GM18508 (cell line): ENCODE measurements at regions not wholly inside any gene's neighbourhood (a gene's known extent, or its start where the extent isn't known, plus 50 kb on each side); places are given as distances from the start of the nearest gene placed in this dataset.

Experiments used
- ATAC-seq: cut with Tn5 transposase; IDR thresholded peaks from one replicate; pipeline ENCODE4 v1.9.1; 2021; ENCODE audit warnings: moderate number of reproducible peaks; ENCODE audit not compliant: insufficient read depth, unreplicated experiment

DNA sequence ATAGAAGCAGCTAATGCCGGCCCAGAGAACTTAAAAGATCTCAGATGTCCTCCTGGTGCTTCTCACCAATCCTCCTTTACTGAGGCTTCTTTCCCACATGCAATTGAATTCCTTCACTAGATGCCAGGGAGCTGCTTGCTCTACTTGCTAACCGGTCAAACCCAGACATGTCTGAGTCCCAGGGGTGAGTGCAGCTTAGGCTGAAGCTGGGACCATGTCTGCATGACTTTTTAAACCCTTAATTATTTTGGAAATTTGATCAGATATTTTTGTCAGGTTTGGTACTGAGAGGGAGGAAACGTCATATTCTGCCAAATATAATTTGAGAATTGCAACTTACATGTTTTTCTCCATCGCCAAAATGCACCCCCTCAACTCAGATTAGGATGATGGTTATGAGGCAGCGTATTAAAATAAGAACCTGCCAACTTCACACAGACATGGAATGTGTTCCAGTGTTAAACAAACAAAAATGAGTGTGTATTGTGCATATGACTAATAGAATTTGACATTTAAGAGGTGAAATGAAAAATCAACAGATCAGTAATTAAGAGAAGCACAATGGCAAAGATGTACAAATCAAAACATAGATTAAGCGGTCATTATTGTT lies 529.5 kb downstream of the ETS1 start:
- ATAC-seq = no peak

DNA sequence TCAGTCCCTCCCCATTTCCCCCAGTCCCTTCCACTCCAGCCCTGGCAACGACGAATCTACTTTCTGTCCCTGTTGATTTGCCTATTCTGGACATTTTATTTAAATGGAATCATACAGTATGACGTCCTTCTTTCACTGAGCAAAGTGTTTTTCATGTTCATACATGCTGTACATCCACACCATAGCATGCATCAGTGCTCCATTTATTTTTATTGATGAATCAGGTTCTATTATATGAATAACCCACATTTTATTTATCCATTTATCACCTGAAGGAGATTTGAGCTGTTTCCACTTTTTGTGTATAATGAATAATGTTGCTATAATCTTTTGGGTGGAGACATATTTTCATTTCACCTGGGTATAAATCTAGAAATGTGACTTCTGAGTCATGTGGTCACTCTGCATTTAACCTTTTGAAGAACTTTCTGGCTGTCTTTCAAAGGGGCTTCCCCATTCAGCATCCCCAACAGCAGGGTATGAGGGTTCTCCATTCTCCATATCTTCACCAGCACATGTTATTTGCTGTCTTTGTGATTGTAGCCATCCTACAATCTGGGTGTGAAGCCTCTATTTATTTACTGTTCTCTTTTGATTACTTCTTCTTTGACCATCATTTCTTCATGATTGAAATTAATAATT lies 531.7 kb downstream of the ETS1 start:
- ATAC-seq = no peak

DNA sequence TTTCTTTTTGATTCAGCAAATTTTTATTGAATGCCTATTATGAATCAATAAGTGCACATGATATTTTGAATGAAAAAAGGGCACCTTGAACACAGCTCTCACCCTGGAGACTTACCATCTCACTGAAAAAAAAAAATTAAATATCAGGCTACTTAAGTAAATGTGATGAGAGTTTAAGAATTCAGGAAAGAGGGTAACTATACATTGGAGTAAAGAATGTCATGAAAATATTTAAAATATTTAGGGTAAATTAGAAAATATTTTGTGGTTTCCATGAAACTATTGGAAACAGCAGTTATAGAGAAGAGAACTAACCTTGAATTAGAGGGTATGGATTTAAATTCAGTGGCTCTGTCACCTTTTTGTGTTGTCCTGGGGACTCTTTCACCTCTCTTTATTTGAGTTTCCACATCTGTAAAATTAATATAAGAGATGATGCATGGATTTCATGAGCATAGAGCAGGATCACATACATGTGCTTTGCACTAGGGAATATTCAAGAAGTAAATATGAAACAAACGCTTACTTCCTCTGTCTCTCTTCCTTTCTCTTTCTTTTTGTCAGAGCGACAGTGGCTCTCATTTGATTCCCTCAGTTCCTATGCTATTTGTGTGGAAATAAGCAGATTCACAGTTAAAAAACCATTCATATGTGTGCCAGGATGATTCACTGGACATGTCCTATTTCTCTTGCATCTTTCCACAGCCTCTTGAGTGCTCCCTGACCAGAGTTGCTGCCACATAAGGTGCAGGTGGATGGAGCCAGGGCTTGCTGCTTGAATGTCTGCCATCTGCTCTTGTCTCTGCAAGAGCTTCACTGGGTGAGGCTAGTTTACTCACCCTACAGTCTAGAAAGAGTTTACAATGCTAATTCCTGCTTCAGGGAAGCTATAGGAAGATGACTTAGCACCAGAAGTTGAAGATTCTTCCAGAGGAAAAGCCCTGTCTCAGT lies 533.1 kb downstream of the ETS1 start:
- no peak for ATAC-seq

DNA sequence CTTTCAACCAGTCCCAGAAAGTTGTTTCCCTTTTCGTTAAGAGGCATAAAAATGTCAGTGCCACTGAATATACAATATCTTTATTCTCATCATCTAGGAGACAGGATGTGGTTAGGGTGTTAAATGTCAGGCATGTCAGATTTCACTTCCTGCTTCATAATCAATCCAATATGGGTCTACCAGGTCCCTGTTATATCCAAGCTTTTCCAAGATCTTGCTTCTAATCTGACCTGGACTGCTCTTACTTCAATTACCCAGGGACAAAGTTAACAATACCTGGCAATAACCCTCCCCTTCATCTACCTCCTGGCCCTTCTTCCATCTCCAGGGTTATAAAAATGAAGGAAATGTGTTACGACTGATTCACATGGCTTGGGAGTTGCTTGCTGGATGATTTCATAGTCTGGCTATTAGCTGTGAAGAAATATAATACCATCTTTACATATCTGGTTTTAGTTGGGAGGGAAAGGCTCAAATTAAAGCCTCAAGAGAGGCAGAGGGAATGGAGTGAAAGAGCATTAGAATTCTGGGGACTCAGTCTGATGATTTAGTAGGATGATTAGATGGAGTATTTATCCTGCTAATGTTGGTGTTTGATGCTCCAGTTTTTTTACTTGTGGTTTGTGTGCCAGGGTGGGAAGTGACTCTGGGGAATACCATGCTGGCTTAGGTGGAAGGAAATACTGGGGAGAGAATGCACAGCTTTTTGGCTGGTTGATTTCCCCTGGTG lies 534.3 kb downstream of the ETS1 start:
- no peak for ATAC-seq

DNA sequence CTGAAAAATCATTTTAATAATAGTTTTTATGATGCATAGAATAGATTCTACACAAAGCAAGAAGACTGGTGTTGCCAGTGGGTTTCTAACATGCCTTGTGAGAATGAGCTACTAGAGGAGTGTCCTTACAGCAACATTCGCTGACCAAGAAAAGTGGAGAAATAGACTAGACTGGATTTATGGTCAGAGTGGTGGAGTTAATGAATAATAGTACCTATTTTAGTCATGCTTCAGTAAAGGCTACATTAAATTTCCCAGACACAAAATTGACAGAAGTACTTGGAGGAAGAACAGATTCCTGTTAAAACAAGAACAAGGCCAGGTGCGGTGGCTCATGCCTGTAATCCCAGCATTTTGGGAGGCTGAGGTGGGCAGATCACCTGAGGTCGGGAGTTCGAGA lies 539.2 kb downstream of the ETS1 start:
- no peak for ATAC-seq

DNA sequence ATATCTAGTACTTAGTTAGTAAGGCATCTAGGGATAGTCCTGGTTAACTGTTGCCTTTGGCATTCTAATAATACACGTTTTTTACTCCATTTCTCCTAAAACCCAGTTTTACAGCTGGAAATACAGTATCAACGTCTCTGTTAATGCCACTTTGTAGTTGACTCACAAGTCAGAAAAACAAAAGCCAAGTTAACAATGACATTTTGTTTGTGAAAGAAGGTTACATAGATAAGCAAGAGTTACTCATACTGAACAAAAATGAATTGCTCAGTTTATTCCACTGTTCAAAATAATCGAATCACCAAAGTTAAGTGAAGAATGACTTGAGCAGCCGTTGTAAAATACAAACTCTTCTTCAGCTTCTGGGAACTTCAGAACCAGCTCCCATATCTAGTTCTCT lies 540.3 kb downstream of the ETS1 start:
- ATAC-seq = no peak

DNA sequence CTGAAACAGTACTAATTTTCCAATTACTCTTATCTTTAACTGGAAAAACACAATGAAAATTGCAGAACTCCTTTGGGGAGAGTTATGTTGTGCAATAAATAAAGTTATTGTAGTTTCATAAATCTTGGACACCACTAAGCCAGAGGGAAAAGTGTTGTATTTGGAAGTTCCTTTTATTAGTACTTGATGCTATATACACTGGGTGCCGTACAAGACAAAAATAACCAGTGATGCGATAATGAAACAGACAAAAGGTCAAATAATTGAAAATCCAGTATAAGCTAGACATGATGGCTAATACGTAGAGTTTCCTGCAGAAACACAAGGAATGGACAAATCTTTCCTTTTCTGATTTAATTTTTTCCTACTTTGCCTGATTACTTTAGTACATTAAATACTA lies 541.1 kb downstream of the ETS1 start:
- ATAC-seq = no peak

DNA sequence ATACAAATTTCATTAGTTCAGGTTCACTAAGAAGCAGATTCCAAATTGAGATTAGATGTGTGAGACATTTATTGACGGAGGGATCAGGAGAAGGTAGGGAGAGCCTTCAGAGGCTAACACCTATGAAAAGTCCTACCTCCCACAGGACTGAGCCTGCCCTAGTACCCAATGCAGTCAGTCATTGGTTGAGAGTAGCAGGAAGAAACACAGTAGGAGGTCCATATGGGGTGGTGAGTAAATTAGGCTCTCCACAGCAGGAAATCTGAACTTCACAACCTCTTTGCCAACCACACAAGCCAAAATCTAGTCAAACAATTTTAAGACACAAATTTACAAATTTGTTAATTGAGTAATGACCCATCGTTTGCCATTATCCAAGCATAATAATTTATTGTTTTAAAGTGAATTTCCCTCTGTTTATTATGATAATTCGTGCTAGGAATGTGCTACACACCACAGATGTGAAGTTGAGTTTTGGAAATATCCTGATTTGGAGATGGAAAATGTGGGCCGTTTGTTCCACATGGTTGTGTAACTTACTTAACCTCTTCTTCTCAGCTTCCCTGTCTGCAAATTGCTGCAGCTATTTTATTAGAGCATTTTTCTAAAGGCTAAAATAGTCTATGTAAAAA lies 542.1 kb downstream of the ETS1 start:
- ATAC-seq = no peak

DNA sequence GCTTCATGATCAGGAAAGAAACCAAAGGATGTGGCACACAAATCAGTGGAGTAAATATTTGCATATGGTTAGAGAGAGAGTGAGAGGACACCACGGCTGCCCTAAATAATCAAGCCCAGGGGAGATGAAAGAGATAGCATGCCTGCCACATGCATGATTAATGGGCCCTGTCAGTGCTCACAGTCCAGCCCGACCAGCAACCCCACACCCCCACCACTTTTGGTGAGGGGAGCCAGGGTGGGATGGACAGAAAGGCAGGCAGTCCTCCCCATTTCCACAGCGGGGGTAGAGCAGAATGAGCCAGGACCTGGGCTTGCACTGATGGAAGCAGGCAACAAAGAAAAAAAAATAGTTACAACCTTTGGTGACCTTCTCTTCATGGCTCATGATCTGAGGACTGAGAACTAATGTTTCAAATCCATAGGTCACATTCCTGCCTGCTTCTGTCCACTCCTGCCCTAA lies 545.0 kb downstream of the ETS1 start:
- no peak for ATAC-seq

DNA sequence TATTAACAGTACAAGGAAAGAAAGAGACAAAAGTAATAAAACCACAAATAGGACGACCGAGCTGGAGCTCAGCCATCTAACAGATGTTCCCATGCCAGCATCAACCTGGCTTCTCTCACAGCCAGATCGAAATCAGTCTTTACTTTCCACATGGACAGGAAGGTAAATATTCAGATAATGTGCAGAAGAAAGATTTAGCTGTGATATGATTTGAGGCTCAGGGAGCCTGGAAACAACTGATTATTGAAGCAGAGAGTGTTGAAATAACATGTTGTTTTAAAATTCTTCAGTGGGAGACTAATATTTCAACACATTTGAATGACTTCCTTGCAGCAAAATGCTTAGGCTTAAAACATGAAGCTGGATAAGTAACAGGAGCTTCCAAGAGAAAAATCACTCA lies 546.8 kb downstream of the ETS1 start:
- no peak for ATAC-seq

DNA sequence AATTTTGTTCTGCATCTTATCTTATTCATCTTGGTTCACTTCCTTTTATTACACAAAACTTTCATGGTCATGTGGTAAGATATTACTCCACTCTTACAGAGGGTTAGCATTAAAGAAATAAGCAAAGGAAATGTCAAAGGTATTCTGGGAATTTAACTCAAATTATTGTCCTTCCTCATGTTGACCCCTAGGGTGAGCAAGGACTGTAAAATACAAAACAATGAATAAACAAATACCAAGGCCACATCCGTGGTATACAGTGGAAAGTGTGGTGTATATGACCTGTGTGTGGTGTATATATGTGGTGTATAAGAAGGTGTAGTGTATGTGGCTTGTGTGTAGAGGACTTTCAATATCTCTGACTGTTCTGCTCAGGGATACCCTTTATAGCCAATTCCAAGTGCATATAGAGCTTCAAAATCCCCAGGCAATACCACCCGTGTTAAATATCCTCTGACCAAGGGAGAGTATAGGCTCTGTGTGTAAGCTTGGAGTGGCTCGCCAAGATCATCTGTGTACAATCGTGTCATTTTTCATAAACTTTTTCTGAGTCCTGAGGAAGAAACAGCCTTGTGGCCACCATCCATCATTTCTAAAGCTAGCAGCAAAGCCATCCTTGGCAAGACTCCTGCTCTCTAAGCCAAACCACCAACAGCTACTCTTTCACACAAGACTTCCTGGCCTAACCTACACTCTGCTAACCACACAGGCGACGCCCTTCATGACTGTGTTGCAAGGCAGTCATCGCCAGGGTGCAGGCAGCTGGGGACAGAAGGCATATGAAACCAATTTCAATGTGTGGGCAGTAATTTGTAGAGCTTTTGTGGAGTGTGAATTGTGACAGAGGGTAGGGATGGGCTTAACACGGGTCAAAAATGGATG lies 548.0 kb downstream of the ETS1 start:
- peak; percentile 61 for ATAC-seq

DNA sequence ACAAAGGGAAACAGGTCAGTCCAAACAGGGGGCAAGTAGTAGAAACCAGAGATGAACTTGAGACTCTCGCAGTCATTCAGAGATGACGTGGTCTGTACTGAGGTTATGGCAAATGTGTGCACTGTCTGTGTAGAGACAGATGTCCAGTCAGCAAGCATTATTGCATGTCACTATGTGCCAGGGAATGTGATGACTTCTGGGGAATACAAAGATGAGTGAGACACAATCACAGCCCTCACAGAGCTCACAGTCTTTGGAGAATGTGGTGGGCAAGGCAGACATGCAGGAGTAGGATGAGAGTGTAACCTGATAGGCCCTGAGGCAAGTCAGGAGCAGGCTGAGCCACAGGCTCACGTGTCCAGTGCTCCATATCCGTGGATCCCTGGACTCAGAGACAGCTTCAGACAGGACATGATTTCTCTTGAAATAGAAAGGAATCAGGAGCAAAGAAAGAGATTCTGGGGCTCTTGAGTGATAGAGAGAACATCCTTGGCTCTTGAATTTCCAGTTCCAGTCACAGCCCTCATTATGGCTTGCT lies 550.7 kb downstream of the ETS1 start:
- ATAC-seq = no peak

DNA sequence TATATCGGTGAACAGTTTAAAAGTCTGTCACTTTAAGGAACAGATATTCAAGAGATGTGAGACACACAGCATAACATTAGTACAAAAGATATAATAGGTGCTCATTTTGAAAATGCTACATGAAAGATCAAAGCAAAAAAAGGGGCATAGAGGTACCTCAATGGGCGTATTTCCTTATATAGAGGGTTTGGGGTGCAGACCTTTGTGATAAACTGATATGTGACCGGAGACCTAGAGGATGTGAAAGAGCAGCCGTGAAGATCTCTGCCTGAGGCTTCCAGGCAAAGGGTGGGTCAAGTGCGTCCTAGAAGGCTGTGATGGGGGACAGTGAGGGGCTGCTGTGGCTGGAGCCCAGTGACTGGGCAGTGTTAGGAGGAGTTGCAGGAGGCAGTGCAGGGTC lies 551.4 kb downstream of the ETS1 start:
- no peak for ATAC-seq

DNA sequence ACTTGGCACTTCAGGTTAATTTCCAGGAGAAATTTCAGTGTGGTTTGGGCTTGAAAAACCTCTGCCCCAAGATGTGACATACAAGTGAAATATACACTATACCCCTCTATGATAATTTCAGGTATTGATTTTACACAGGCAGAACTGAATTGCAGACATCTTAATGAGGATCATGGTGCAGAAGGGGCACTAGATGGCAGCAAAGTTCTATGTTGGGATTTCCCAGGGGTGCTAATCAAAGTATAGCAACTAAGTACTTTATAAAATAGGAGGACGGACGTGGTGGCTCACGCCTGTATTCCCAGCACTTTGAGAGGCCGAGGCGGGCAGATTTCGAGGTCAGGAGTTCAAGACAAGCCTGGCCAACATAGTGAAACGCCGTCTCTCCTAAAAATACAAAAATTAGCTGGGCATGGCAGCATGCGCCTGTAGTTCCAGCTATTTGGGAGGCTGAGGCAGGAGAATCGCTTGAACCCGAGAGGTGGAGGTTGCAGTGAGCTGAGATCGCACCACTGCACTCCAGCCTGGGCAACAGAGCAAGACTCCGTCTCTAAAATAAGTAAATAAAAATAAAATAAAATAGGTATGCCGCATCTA lies 555.7 kb downstream of the ETS1 start:
- peak; percentile 66 for ATAC-seq

DNA sequence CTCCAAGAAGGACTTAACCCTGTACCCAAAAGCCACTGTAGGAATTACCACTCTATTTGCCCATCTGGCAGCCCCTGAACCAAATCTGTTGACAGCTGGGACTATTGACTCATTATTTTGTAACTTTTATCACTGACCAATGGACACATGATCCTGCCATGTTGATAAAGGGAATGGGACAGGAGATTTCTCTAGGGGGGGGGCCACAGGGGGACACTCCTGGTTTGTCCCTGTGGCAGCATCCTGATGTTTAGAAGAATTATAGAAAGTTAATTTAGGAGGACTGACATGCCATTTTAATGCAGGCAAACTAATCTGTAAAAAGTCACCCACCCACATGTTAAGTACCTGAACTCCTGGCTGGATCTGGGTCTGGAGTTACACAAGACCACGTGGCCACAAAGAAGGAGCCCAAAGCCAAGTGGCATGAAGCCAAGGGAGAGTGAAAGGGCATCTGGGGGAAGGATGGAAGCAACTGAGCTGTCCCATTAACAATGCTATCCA lies 558.1 kb downstream of the ETS1 start:
- no peak for ATAC-seq

DNA sequence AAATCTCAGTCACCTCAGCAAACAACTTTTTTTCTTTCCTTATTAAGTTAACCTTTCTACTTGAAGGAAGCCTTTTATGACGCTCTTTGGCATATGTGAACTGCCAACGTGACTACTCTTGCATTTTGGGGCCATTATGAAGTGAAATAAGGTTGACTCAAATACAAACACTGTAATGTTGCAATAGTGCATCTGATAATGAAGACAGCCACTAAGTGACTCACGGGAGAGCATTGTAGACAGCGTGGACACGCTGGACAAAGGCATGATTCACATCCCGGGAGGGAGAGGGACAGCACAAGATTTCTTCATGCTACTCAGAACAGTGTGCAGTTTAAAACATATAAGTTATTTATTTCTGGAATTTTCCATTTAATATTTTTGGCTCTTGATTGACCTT lies 560.8 kb downstream of the ETS1 start:
- ATAC-seq = no peak

DNA sequence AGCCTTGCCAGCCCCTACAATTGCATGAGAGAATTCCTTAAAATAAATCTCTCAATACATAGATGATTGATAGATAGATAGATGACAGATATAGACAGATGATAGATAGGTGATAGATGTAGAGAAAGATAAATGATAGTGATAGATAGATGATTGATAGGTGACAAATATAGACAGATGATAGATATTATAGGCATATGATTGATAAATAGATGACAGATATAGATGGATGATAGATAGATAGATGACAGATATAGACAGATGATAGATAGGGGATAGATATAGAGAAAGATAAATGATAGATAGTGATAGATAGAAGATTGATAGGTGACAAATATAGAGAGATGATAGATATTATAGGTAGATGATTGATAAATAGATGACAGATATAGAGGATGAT lies 564.6 kb downstream of the ETS1 start:
- no peak for ATAC-seq

DNA sequence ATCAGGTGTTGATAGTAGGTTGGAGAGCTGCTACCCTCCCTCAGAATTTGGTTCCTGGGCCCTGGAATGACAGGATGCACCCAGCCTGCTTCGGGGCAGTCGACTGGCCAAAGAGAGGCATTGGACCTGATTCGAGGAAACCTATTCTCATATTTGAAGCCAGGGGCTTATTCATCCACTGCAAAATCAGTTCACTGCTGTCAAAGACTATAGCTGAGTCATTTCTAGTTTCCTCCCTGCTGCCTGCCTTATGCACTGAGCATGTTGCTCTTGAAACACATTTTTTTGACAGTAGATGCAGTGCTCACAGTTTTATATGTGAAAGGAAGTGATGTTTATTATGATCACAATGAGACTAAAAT lies 565.4 kb downstream of the ETS1 start:
- ATAC-seq = no peak
